HL-60 (cell line): ENCODE measurements at regions not wholly inside any gene's neighbourhood (a gene's known extent, or its start where the extent isn't known, plus 50 kb on each side); places are given as distances from the start of the nearest gene placed in this dataset.

Source experiments
- DNase-seq, 2 experiments: peaks; one replicate each; pipeline ENCODE4 v3.0.0-alpha.2; 2010 to 2020; ENCODE audit warnings: low read depth in 1 of 2, low spot score in 1 of 2
- H3K27ac ChIP-seq: fragments of 250-450 bp; sonication (Bioruptor Pico); replicated peaks from 2 replicates; pipeline ENCODE4 v1.5.1; 2020; ENCODE audit warnings: mild to moderate bottlenecking, moderate library complexity
- H3K27me3 ChIP-seq: fragments of 250-450 bp; sonication (Bioruptor Pico); 2 replicates; pipeline ENCODE4 v1.5.1; 2021; ENCODE audit warnings: mild to moderate bottlenecking, moderate library complexity; ENCODE audit not compliant: insufficient read depth, poor library complexity, severe bottlenecking
- H3K4me3 ChIP-seq: replicated peaks from 2 replicates; pipeline ENCODE4 v1.5.1; 2011; ENCODE audit warnings: mild to moderate bottlenecking, control low read depth, low read length; ENCODE audit not compliant: insufficient read depth
- GABPA ChIP-seq: IDR thresholded peaks from 2 replicates; pipeline ENCODE4 v1.6.1; 2012; ENCODE audit warnings: low read depth
- POLR2AphosphoS5 ChIP-seq: IDR thresholded peaks from 2 replicates; pipeline ENCODE4 v1.6.1; 2012; ENCODE audit warnings: low read depth
- SPI1 ChIP-seq: IDR thresholded peaks from 2 replicates; pipeline ENCODE4 v1.6.1; 2012; ENCODE audit warnings: low read depth, mild to moderate bottlenecking, borderline replicate concordance
- TF ChIP-seq, protein P1 (sequence below): IDR thresholded peaks from 2 replicates; pipeline ENCODE4 v1.6.1; 2012; ENCODE audit warnings: low read depth; ENCODE audit not compliant: insufficient replicate concordance
- TF ChIP-seq, protein P2 (sequence below): IDR thresholded peaks from one replicate; pipeline ENCODE4 v1.5.1; 2011; ENCODE audit warnings: low read length, control low read depth, inconsistent platforms; ENCODE audit not compliant: insufficient read depth

DNA sequence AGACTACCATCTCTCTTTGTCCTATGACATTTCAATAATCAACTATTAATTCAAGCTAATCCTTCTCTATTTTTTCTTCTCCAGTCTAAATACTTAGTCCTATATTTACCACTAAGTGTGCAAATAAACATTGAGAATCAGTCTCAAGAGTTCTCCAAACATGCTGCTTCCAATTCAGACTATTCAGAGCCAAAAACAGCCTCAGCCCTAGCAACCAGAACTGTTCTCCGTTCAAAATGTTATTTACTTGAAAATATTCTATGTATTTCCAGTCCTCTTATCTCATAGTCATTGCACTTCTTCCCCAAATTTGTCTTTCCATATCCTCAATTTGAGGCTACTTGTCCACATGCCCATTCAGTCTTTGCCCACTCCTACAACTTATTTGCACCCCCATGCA, 805.5 kb downstream of the IGSF11 start:
- Histone ChIP-seq H3K27me3 (no peaks in the 10 kb centered on the region), H3K4me3 (no peak overlapping the region)

DNA sequence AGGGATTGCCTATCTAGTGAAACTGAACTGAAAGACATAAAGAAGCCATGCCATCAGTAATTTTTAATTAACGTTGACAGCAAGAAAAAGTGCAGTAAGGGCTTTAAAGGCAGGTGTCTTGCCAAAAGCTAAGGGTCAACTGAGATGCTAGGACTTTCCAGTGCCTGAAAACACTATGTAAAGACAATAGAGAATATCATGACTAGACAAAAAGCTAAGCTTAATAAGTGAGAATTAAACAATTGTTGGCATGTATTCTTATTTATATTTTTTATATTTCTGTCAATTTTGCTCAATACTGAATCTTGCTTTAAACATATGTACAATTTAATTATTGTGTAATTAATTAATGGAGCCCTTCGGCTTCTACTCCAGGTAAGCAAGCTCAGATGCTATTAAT, 803.1 kb downstream of the IGSF11 start:
- no peak for TF ChIP-seq SPI1
- TF ChIP-seq, protein P1, sequence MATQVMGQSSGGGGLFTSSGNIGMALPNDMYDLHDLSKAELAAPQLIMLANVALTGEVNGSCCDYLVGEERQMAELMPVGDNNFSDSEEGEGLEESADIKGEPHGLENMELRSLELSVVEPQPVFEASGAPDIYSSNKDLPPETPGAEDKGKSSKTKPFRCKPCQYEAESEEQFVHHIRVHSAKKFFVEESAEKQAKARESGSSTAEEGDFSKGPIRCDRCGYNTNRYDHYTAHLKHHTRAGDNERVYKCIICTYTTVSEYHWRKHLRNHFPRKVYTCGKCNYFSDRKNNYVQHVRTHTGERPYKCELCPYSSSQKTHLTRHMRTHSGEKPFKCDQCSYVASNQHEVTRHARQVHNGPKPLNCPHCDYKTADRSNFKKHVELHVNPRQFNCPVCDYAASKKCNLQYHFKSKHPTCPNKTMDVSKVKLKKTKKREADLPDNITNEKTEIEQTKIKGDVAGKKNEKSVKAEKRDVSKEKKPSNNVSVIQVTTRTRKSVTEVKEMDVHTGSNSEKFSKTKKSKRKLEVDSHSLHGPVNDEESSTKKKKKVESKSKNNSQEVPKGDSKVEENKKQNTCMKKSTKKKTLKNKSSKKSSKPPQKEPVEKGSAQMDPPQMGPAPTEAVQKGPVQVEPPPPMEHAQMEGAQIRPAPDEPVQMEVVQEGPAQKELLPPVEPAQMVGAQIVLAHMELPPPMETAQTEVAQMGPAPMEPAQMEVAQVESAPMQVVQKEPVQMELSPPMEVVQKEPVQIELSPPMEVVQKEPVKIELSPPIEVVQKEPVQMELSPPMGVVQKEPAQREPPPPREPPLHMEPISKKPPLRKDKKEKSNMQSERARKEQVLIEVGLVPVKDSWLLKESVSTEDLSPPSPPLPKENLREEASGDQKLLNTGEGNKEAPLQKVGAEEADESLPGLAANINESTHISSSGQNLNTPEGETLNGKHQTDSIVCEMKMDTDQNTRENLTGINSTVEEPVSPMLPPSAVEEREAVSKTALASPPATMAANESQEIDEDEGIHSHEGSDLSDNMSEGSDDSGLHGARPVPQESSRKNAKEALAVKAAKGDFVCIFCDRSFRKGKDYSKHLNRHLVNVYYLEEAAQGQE: no peak
- TF ChIP-seq, protein P2, sequence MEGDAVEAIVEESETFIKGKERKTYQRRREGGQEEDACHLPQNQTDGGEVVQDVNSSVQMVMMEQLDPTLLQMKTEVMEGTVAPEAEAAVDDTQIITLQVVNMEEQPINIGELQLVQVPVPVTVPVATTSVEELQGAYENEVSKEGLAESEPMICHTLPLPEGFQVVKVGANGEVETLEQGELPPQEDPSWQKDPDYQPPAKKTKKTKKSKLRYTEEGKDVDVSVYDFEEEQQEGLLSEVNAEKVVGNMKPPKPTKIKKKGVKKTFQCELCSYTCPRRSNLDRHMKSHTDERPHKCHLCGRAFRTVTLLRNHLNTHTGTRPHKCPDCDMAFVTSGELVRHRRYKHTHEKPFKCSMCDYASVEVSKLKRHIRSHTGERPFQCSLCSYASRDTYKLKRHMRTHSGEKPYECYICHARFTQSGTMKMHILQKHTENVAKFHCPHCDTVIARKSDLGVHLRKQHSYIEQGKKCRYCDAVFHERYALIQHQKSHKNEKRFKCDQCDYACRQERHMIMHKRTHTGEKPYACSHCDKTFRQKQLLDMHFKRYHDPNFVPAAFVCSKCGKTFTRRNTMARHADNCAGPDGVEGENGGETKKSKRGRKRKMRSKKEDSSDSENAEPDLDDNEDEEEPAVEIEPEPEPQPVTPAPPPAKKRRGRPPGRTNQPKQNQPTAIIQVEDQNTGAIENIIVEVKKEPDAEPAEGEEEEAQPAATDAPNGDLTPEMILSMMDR: no peak
- no peak overlapping the region for H3K27ac ChIP-seq
- H3K27me3 ChIP-seq: no peaks in the 10 kb centered on the region
- DNase-seq: no peak
- no peak overlapping the region for H3K4me3 ChIP-seq

More for the DNA sequence above, 805.5 kb downstream of the IGSF11 start:
- TF ChIP-seq, protein P2: no peak
- TF ChIP-seq SPI1 (no peak), GABPA (no peak), POLR2AphosphoS5 (no peak)
- TF ChIP-seq, protein P1: no peak
- no peak overlapping the region for H3K27ac ChIP-seq
- no peak for DNase-seq

DNA sequence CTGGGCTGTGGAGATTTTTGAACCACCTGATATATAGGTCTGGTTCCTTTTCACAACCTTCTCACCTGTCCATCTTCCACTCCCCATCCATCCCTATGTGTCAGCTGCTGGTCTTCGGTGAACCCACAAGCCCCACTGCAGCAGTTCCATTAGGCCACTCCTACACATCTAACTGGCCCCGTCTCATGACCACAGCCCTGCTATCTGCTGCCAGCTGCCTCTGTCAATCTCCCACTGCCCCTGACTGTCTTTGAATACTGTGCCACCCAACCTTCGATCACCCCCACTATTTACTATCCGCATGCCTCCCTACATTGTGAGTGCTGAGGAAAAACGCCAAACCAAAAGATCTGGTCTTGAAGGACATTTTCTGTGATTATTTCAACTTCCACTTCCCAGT, 795.4 kb downstream of the IGSF11 start:
- H3K27me3 ChIP-seq: no peaks in the 10 kb centered on the region
- H3K4me3 ChIP-seq: no peak overlapping the region
- no peak for TF ChIP-seq GABPA
- TF ChIP-seq, protein P1: no peak
- no peak for TF ChIP-seq POLR2AphosphoS5
- no peak for TF ChIP-seq SPI1
- TF ChIP-seq, protein P2: no peak
- no peak overlapping the region for H3K27ac ChIP-seq
- no peak for DNase-seq
